NCI-H2081 treated with DMSO at 0.1 percent for 48 hours (cell line): ENCODE measurements at regions not wholly inside any gene's neighbourhood (a gene's known extent, or its start where the extent isn't known, plus 50 kb on each side); places are given as distances from the start of the nearest gene placed in this dataset.
"Not testable (repeated sequence)": the region's sequence is repeated elsewhere in the genome, so short reads cannot be mapped to it uniquely, and the experiment has no call there.

Source experiments
- DNase-seq: peaks from one replicate; lab custom pipeline; 2025; lab: John Stamatoyannopoulos, UW

DNA sequence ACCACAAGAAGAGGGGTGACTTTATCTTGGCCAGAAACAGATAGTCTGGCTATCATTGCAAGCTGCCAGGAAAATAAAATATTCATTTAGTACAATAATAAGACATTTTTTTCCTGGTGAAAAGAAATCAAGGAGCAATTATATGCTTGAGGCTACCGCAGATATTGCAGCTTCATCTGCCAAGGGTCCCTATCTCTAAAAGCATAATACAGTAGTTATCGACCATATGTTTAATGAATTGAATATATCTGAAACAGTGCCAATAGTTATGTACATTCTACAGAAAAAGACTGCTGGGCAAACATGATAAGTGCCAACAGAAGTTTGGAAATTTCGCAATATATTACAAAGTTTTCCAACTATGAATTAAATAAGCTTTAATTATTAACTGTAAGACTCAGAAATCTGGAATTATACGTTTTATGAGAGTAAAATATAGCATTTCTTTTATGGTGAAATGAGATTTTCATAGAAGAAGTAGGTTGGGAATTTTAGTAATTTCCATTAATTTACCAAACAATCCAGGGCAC, 561.1 kb upstream of the ZP4 start:
- no peak for DNase-seq

DNA sequence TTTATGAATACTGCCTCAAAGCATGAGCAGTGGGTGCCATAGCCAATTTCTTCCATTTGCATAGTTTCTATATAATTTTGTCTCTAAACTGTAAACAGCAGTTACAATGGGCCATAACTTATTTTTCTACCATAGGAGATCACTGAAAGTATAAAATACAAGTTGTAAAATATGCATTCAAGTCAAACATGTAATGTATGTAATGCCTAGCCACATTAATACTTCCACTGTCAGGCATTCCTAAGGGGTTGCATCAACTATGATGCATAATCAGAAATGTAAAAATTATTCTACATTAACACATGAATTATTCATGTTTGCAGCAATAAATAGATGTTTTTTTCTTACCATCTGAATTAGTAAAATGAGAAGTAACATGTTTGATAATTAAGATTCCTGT, 560.3 kb upstream of the ZP4 start:
- no peak for DNase-seq

DNA sequence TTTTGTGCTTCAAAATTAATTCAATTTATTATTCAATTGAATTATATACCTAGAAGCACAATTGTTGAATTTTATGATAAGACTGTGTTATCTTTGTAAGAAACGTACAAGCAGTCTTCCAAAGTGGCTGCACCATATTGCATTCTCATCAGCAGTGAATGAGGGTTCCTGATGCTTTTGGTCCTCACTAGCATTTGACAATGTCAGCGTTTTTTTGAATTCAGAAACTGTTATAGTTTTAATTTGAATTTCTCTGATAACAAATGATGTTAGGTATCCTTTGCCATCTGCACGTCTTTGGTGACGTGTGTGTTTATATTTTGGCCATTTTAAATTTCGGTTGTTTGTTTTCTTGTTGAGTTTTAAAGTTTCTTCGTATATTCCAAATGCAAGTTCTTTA, 553.0 kb upstream of the ZP4 start:
- DNase-seq, result no peak

DNA sequence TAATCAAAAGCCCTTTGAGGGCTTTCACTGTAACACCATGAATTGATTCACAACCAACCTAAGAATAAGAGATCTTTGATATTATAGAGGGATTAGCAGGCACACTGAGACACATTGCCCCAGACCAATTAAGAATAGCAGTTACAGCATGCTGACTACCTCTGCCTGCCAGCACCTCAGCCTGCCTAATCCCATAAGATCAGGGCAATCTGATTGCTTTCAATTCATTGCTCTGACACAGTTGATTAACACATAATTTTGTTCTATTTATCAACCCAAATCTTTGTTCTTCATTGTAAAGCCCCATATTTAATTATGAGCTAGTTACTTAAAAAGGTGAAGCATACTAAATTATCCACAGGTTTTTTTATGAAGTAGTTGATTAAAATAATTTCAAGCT, 548.8 kb upstream of the ZP4 start:
- no peak for DNase-seq

DNA sequence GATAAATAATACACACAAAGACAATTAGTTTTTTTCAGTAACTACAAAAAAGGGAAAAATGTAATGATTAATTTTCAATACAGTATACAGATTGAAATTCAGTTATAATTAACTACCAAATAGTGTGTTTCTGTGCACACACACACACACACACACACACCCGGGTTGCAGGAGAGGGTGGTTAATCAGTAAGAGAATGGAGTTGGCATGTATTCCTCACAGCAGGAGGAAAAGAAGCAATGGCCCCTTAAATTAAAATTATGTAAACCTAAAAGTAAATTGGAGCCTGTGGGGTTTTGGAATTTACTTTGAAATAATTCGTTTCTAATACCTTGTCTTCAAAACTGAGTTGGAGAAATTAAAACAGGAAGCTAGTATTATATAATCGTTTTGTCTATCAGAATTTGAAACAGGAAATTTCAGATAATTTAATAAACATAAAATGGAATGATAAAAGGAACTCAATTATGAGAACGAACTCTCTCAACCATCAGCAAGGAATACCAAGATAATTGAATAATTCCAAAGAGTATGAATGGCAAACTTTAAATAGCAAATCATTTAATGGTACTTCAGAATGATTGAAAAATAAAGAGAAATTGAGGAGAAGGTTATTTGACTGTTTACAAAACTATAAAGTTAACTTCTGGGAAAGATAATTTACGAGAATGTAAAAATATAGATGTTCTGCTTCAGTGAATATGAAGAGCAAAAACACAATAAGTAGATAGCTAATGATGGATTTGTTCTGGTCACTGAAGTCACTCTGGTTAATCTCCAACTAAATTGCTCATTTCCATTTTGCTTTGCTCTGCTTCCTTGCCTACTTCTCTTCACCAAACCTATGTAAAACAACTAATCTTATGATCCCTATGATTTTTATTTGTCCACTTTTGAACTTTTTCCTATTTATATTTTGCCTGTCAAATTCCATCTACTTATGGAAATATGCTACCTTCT, 547.9 kb upstream of the ZP4 start:
- DNase-seq, result no peak

DNA sequence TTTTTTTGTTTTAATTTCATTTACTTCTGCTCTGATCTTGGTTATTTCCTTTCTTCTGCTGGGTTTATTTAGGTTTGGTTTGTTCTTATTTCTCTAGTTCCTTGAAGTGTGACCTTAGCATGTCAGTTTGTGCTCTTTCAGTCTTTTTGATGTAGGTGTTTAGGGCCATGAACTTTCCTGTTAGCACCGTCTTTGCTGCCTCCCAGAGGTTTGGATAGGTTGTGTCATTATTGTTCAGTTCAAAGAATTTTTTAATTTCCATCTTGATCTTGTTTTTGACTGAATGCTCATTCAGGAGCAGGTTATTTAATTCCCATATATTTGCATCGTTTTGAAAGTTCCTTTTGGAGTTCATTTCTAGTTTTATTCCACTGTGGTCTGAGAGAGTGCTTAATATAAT, 539.0 kb upstream of the ZP4 start:
- not testable (repeated sequence) for DNase-seq

DNA sequence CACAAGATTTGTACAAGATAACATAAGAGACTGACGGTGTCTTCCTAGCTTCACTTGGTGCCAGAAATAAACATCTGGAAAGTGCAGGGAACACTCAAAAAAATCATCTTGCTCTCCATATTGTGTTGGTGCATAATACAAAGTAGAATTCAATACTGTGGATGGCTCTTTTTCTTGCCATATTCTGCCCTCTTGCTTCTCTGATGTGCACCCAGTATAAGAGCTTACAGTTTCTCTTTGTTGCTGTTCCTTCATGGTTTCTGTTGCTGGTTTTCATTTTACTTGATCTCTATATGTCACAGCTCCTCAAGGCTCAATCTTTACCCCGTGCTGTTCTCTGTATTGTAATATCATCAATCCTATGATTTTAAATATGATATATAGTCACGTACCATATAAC, 528.5 kb upstream of the ZP4 start:
- DNase-seq, result no peak

DNA sequence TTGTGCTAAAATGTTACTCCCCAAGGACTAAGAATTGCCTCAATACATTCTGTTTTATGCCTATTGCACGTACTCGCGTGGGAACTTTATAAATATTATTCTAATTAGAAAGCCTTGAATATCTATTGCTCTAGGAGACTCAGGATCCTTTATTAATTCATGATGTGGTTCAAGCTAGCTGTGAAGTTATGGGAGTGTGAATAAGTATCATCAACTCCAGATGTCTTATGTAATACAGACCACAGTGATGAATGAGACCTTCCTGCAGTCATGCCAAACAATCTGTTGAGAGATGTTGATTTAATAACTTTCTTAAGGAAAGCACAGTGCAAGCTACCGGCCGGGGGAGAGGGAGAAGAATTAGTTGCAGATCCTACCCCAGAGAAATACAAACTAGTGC, 519.2 kb upstream of the ZP4 start:
- no peak for DNase-seq

DNA sequence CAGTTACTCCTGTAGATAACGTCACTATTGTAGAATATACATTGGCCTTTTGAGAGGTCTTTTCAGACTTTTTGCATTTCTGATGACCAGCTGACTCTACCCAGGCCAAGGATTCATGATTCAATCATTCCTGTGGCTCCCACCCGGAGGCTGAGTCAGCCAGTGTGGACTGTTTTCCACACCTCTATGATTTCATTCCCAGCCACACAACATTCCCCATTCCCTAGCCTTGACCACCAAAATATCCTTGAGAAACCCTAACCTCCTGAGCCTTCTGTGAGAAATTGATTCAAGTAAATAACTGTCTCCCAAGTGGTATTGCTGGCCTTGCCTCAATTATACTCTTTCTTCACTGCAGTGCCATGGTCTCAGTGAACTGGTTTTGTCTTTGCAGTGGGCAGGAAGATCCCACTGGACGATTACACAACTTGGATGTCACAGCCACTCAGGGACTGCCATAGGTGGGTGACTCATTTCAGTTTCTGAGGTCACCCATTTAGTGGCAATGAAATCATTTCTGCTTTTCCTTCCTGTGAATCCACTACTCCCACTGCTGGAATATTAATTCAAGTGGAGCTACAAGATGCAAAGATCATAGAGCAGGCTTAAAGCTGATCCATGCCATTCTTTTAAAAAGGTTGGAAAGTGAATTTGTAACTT, 518.6 kb upstream of the ZP4 start:
- DNase-seq, result no peak

DNA sequence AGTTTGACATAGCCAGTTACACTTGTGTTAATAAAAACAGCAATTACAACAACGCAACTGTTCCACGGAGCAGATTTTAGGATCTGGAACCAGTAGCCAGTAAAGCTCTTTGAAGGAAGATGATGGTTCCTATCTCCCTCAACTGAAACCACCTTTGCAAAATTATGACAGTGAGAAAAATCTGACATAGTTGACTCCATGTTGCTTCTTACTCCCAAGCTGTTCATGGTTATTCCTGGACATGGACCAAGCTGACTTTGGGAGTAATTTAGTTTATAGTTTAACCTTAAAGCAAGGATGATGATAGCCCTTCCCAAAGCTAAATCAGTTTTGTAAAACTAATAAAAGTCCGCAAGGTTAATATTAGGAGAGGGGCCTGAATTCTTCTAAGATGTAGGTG, 518.0 kb upstream of the ZP4 start:
- DNase-seq, result no peak

DNA sequence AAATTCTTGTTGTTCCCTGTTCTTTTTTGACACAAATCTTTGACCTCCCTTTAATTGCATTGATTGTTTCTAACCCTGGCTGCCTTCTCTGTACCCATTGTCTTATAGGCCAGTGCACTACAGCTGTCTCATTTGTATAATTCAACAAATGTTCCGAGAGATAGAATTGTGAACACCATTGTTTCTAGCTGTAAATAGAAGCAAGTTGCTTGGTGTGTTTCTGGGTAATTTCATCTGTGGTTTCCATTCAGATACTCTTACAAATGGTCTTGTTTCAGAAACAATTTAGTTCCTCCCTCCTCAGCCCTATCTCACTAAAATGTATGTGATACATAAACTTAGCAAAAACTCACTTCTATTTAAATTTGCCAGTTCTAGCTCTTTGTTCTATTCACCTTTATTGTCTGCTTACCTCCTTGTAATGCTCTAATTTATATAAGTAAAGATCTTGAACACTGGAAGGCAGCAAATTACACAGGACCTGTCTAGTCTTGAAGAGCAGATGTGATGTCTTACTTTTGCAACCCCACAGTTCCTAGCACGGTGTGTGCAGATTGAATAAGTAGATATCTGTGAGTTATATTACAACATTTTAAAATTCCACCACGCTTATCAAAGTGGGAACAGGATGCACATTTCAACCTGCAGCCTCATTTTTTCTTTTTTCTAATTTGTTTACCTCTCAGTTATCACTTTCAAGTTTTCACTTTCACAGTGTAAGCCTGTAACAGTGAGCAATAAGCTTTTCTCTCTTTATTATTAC, 515.6 kb upstream of the ZP4 start:
- DNase-seq, result no peak

DNA sequence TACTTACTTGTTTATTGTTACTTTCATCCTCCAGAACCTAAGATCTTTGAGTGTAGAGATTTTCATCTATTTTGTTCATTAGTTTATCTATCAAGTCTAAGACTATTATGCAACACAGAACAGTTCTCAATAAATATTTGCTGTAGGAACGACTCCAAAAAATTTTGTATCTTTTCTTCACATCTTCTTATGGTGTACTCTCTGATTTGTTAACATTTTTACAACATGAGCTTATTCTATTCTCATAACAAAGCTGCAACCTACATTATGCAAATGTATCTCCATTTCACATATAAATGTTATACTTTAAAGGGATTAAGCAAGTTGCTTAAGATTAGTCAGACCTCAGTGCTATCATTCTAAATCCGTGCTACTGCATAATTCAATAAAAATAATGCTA, 514.2 kb upstream of the ZP4 start:
- no peak for DNase-seq

DNA sequence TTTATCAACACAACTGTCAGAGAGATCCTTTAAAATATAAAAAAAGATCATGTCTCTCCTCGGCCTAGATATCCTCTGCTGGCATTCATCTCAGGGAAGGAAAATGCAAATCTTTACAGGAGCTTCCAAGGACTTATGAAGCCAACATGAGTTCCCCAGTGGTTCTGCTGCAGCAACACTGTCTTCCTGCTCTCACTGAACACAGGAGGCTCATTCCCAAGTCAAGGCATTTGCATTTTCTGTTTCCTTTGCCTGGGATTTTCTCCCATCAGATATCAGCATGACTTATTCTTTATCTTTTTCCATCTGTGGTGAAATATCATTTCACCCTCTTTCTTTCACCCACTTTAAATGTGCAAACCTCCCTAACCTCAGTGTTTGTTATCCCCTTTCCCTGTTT, 513.8 kb upstream of the ZP4 start:
- no peak for DNase-seq

DNA sequence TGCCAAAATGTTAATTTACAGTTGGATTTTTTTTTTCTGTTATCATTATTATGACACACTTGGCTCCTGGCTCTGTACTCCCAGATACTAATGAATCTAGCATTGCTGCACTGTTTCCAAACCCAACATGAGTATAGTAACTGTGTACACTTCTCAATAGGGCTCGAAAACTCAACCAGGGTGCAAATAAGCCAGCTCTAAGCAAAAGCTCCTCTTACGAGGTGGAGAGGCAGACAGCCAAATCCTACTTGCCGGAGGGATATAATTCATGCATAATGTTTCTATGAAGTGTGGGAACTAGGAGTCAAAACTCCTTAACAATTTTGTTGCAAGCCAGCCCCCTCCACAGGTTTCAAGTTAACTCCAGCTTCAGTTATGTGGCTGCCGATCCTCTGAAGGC, 510.4 kb upstream of the ZP4 start:
- no peak for DNase-seq

DNA sequence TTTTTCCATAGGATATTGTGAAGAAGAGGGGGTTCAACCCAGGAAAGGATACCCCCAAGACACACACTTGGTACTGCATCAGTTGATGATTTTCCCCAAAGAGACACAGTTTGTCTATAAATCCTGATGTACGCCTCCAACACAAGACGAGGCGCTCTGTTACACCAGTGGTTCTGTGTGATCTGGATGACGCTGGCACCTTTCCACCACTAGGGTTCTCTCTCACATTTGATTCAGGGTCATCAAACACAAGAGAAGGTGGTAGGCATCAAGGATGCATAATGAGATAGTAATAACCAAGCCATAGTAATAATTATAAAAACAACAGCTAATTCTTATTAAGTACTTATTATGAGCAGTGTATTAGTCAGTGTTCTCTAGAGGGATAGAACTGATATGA, 508.8 kb upstream of the ZP4 start:
- no peak for DNase-seq

DNA sequence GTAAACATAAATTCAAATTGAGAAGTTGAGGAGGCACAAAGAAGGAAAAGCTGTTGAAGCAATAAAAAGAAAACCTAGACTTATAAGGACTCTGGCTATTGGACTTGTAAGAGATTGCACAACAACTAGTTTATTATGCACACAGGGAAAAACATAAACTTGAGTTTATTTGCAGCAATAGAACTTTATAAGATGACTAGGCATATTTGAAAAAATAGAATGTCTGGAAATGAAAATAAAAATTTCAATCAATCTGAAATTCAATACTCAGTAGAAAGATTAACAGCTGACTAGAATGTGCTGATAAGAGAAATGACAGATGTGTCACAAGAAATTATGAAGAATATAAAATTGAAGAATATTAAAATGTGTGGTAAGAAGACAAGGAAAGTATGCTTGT, 505.4 kb upstream of the ZP4 start:
- DNase-seq, result no peak

DNA sequence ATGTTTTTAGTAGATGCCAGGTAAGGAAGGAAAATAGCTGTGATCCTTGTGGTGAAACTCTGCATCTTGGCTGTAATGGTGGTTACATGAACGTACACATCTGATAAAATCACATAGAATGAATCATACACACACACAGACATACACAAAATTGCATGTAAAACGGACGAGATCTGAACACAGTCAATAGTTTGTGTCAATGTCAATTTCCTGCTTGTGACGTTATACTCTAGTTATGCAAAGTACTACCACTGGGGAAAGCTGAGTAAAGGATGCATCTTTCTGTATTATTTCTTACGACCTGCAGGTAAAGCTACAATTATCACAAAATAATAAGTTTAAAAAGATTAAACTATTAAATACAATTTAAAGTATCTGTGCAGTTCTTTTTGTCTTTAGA, 493.7 kb upstream of the ZP4 start:
- DNase-seq, result no peak

DNA sequence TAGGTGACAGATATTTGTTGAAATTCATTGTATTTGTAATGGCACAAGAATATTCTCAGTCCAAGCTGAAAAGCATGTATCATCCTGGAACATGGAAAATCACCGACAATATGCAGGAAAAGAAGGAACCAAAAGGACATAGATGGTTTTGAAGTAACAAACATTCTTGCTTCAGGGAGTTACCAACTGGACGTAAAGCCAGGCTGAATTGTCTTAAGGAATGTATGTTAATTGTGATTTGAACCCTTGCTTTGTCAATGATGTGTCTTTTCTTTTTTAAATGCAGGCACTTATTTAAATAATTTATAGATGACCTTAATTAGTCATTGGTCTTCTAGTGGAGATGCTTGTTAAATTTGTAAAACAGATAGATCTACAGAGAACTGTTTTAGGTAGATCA, 489.4 kb upstream of the ZP4 start:
- DNase-seq, result no peak

DNA sequence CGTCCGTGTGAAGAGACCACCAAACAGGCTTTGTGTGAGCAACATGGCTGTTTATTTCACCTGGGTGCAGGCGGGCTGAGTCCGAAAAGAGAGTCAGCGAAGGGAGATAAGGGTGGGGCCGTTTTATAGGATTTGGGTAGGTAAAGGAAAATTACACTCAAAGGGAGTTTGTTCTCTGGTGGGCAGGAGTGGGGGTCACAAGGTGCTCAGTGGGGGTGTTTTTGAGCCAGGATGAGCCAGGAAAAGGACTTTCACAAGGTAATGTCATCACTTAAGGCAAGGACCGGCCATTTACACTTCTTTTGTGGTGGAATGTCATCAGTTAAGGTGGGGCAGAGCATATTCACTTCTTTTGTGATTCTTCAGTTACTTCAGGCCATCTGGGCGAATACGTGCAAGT, 488.7 kb upstream of the ZP4 start:
- DNase-seq, result not testable (repeated sequence)

DNA sequence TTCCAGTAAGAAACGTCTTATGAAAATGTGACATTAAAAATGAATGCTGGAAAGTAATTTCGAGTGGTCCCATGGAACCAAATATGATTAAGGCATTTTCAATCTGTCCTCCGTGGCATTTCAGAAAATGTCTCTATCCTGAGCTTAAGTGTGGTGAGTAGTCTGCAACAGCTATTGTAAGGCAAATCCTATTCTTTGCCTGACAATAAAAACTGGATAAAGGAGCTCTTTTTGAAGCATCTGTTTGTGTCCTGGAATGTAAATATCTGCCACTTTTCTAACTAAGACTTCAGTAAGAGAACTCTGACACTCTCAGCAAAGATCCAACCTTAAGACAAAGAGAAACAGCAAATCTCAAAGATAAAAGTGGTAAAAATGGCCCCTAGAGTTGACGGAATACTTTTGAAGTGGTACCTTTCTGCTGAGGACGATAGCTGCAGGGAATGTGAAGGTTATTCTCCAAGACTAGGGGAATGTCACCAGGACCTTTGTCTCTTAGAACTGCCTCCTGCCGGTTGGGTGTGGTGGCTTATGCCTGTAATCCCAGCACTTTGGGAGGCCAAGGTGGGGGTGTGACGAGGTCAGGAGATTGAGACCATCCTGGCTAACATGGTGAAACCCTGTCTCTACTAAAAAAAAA, 486.7 kb upstream of the ZP4 start:
- DNase-seq, result no peak

DNA sequence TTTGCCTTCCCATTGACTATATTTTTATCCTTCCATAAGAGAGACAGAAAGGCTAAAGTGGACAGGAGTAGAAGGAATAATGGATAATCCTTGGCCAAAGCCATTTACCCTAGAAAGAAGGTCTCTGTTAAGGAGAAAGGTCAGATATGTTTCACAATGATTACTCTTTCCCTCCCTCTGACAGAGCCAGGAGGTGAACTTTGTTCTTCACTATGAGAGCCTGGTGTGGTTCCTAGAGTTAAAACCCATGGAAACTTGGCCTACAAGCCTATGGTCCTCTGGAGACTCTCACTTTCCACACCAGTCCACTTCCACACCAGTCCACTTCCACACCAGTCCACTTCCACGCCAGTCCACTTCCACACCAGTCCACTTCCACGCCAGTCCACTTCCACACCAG, 479.9 kb upstream of the ZP4 start:
- DNase-seq, result no peak

DNA sequence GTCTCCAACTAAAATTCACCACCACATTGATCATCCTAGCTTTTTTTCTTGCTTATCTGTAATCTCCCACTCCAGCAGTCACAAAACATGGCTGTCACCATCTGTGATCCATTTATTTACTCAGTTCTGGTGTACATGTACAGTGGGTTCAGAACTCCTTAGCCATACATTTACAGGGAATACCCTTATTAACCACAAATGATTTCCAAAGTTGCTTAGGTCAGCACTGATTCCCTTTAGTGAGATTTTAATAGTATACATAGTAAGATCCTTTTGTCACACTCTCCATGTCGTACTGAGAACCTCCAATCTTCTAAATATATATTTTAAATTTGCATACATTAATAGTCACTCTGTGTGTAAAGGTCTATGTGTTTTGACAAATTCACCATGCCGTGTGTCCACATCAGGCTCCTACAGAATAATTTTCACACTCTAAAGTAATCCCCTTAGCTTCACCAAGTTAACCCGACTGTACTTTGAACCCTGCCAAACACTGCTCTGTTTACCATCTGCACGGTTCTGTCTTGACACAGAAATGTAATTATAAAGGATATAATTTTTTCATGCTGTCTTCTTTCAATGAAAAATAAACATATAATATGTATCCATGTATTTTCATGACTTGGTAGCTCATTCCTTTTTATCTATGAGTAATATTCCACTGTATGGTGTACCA, 473.6 kb upstream of the ZP4 start:
- no peak for DNase-seq
